ENCODE measurements at regions not wholly inside any gene's neighbourhood (a gene's known extent, or its start where the extent isn't known, plus 50 kb on each side); places are given as distances from the start of the nearest gene placed in this dataset.

DNA sequence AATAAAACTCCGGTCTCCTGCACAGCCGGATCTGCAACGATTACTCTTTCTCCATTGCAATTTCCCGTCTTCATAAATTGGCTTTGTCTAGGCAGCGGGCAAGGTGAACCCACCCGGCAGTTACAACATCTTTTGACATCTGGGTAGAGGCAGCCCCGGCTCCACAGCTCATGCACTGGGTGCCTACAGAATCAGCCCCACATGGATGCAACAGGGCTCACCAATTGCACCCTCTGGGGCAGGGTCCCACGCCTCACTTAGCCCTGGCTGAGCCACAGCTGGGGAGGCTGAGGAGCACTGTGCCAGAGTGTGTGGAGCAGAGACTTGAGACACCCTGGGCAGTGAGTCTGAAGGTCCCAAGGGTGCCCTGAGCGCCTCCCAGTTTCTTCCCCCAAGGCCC is 710.2 kb downstream of the TBC1D22A start:
- no peak for TF ChIP-seq EZH2 (optimal IDR thresholded peaks at IDR 0.05; ENCODE audit: low read depth, low read length)
- TF ChIP-seq, protein P1, sequence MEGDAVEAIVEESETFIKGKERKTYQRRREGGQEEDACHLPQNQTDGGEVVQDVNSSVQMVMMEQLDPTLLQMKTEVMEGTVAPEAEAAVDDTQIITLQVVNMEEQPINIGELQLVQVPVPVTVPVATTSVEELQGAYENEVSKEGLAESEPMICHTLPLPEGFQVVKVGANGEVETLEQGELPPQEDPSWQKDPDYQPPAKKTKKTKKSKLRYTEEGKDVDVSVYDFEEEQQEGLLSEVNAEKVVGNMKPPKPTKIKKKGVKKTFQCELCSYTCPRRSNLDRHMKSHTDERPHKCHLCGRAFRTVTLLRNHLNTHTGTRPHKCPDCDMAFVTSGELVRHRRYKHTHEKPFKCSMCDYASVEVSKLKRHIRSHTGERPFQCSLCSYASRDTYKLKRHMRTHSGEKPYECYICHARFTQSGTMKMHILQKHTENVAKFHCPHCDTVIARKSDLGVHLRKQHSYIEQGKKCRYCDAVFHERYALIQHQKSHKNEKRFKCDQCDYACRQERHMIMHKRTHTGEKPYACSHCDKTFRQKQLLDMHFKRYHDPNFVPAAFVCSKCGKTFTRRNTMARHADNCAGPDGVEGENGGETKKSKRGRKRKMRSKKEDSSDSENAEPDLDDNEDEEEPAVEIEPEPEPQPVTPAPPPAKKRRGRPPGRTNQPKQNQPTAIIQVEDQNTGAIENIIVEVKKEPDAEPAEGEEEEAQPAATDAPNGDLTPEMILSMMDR (IDR thresholded peaks at IDR 0.05; ENCODE audit: low read length): no peak
- no peak for TF ChIP-seq EZH2phosphoT487 (IDR thresholded peaks at IDR 0.05; ENCODE audit: low read length)

Data from MM.1S (cell line).